Activated B cell treated with CpG ODN at 0.5 μM for 24 hours (primary cell): ENCODE measurements at regions not wholly inside any gene's neighbourhood (a gene's known extent, or its start where the extent isn't known, plus 50 kb on each side); places are given as distances from the start of the nearest gene placed in this dataset.

Experiments used
- ATAC-seq: fragments of 200-7000 bp; cut with Tn5 transposase; one replicate; pipeline ENCODE4 v1.10.0; 2021; ENCODE audit warnings: low read depth, mild to moderate bottlenecking, moderate library complexity
- CTCF ChIA-PET: fragments of 350-600 bp; sonication (Branson Sonifier 250); formaldehyde crosslinking; loops from one replicate; lab custom pipeline; 2021; ENCODE audit warnings: antibody characterized with exemption; lab: Charles Lee
- POLR2A ChIA-PET: fragments of 350-600 bp; sonication (Branson Sonifier 250); formaldehyde crosslinking; loops from one replicate; lab custom pipeline; 2021; ENCODE audit warnings: antibody characterized with exemption; lab: Charles Lee
- DNase-seq: peaks from one replicate; pipeline ENCODE4 v3.0.0; 2022
- H3K27ac Mint-ChIP-seq: one replicate; pipeline ENCODE4 v1.8.0; 2020; ENCODE audit warnings: mixed read lengths
- H3K27me3 Mint-ChIP-seq: one replicate; pipeline ENCODE4 v1.8.0; 2021; ENCODE audit warnings: mixed read lengths
- H3K36me3 Mint-ChIP-seq: one replicate; pipeline ENCODE4 v1.8.0; 2021; ENCODE audit warnings: low read depth, mixed read lengths
- H3K4me1 Mint-ChIP-seq: one replicate; pipeline ENCODE4 v1.8.0; 2021; ENCODE audit warnings: mixed read lengths
- H3K4me3 Mint-ChIP-seq: one replicate; pipeline ENCODE4 v1.8.0; 2020; ENCODE audit warnings: mild to moderate bottlenecking, mixed read lengths
- H3K9me3 Mint-ChIP-seq: one replicate; pipeline ENCODE4 v1.8.0; 2020; ENCODE audit warnings: mixed read lengths
- CTCF ChIP-seq: fragments of 200-600 bp; IDR thresholded peaks from one replicate; pipeline ENCODE4 v1.8.0; 2022; ENCODE audit warnings: antibody characterized with exemption, mild to moderate bottlenecking
- intact Hi-C: fragments of 100-400 bp; cut with micrococcal nuclease; formaldehyde crosslinking; loops from one replicate; pipeline ENCODE4 v1.15.1; 2024

GRCh38 chr2:122595065-122595464, 839.6 kb downstream of the TSN start:
- ChIA-PET CTCF (no interaction called here), POLR2A (no interaction called here)
- intact Hi-C loops, result no loop called here
- no peak overlapping the region for H3K27ac Mint-ChIP-seq
- H3K4me3 Mint-ChIP-seq, result no peak overlapping the region
- ATAC-seq (no peak), DNase-seq (no peak)
- H3K4me1 Mint-ChIP-seq, result no peaks in the 10 kb centered on the region
- no peaks in the 10 kb centered on the region for H3K36me3 Mint-ChIP-seq
- no peak for TF ChIP-seq CTCF
- H3K9me3 Mint-ChIP-seq, result peaks cover 7% of the 10 kb centered on the region
- H3K27me3 Mint-ChIP-seq, result no peaks in the 10 kb centered on the region

- no peak overlapping the region for H3K27ac Mint-ChIP-seq
- DNase-seq, result no peak
- CTCF ChIA-PET, result no interaction called here
- POLR2A ChIA-PET, result no interaction called here
- TF ChIP-seq CTCF, result no peak
- ATAC-seq, result no peak
- H3K36me3 Mint-ChIP-seq, result no peaks in the 10 kb centered on the region
- H3K9me3 Mint-ChIP-seq, result peaks cover 7% of the 10 kb centered on the region
- no peak overlapping the region for H3K4me3 Mint-ChIP-seq
- H3K4me1 Mint-ChIP-seq, result no peaks in the 10 kb centered on the region
- no peaks in the 10 kb centered on the region for H3K27me3 Mint-ChIP-seq
- intact Hi-C loops, result no loop called here
Measured at GRCh38 chr2:122596598-122596997, 841.1 kb downstream of the TSN start.

- ChIA-PET POLR2A (no interaction called here), CTCF (no interaction called here)
- Mint-ChIP-seq H3K27ac (no peak overlapping the region), H3K27me3 (no peaks in the 10 kb centered on the region), H3K9me3 (peaks cover 2% of the 10 kb centered on the region), H3K4me1 (no peaks in the 10 kb centered on the region), H3K36me3 (no peaks in the 10 kb centered on the region), H3K4me3 (no peak overlapping the region)
- no peak for TF ChIP-seq CTCF
- DNase-seq (no peak), ATAC-seq (no peak)
- intact Hi-C loops, result no loop called here
Measured at GRCh38 chr2:122598784-122599183, 843.3 kb downstream of the TSN start.

- Mint-ChIP-seq H3K27ac (no peak overlapping the region), H3K9me3 (peaks cover 8% of the 10 kb centered on the region), H3K4me1 (no peaks in the 10 kb centered on the region), H3K4me3 (no peak overlapping the region), H3K36me3 (no peaks in the 10 kb centered on the region), H3K27me3 (no peaks in the 10 kb centered on the region)
- no peak for TF ChIP-seq CTCF
- DNase-seq (no peak), ATAC-seq (no peak)
- CTCF ChIA-PET, result no interaction called here
- POLR2A ChIA-PET, result no interaction called here
- intact Hi-C loops, result no loop called here
Measured at GRCh38 chr2:122610948-122611609, 855.6 kb downstream of the TSN start.

- Mint-ChIP-seq H3K27ac (no peak overlapping the region), H3K9me3 (peaks cover 16% of the 10 kb centered on the region), H3K27me3 (no peaks in the 10 kb centered on the region), H3K4me1 (no peaks in the 10 kb centered on the region), H3K4me3 (no peak overlapping the region), H3K36me3 (no peaks in the 10 kb centered on the region)
- ChIA-PET CTCF (no interaction called here), POLR2A (no interaction called here)
- TF ChIP-seq CTCF, result no peak
- ATAC-seq (no peak), DNase-seq (no peak)
- intact Hi-C loops, result no loop called here
Measured at GRCh38 chr2:122622934-122623333, 867.5 kb downstream of the TSN start.
